ENCODE measurements at regions not wholly inside any gene's neighbourhood (a gene's known extent, or its start where the extent isn't known, plus 50 kb on each side); places are given as distances from the start of the nearest gene placed in this dataset.

DNA sequence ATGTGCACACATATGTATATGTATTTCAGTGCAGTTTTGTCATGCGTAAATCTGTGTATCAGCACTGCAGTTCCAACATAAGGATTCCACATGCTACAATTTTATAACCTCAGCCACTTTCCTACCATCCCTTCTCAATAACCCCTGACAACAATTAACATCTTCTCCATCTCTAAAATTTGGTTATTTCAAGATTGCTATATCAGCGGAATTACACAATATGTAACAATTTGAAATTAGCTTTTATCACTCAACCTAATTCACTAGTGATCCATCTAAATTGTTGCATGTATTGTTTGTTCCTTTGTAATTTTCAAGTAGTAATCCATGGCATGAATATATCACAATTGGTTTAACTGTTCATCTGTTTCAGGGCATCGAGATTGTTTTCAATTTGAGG lies 511.3 kb downstream of the HAO1 start:
- TF ChIP-seq CREB5 (CRISPR knock-in tag; IDR thresholded peaks at IDR 0.05; ENCODE audit: low read depth) (no peak), OSR1 (CRISPR knock-in tag; IDR thresholded peaks at IDR 0.05) (no peak), GLIS3 (CRISPR knock-in tag; IDR thresholded peaks at IDR 0.05) (no peak), ZNF70 (CRISPR knock-in tag; IDR thresholded peaks at IDR 0.05) (no peak), ZFP30 (CRISPR knock-in tag; IDR thresholded peaks at IDR 0.05) (no peak)
- TF ChIP-seq, protein P1, sequence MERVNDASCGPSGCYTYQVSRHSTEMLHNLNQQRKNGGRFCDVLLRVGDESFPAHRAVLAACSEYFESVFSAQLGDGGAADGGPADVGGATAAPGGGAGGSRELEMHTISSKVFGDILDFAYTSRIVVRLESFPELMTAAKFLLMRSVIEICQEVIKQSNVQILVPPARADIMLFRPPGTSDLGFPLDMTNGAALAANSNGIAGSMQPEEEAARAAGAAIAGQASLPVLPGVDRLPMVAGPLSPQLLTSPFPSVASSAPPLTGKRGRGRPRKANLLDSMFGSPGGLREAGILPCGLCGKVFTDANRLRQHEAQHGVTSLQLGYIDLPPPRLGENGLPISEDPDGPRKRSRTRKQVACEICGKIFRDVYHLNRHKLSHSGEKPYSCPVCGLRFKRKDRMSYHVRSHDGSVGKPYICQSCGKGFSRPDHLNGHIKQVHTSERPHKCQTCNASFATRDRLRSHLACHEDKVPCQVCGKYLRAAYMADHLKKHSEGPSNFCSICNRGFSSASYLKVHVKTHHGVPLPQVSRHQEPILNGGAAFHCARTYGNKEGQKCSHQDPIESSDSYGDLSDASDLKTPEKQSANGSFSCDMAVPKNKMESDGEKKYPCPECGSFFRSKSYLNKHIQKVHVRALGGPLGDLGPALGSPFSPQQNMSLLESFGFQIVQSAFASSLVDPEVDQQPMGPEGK (CRISPR knock-in tag; IDR thresholded peaks at IDR 0.05; ENCODE audit: borderline replicate concordance): no peak

All from SK-N-SH treated with all-trans-retinoic acid at 6 μM for 48 hours (cell line).